ENCODE measurements at regions not wholly inside any gene's neighbourhood (a gene's known extent, or its start where the extent isn't known, plus 50 kb on each side); places are given as distances from the start of the nearest gene placed in this dataset.

DNA sequence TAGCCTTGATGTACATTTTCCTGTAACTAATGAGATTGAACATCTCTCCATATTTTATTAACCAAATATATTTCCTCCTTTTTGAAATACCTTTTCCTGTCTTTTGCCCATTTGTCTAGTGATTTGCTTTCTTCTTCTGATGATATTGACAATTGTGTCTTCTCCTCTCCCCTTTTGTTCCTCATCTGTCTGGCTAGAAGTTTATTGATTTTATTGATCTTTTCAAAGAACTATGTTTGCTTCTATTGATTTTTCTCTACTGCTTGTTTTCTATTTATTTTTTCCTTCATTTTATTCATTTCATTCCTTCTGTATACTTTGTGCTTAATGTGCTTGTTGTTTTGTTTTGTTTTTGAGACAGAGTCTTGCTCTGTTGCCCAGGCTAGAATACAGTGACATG, 181.4 kb upstream of the SMIM23 start:
- no peak for DNase-seq

DNA sequence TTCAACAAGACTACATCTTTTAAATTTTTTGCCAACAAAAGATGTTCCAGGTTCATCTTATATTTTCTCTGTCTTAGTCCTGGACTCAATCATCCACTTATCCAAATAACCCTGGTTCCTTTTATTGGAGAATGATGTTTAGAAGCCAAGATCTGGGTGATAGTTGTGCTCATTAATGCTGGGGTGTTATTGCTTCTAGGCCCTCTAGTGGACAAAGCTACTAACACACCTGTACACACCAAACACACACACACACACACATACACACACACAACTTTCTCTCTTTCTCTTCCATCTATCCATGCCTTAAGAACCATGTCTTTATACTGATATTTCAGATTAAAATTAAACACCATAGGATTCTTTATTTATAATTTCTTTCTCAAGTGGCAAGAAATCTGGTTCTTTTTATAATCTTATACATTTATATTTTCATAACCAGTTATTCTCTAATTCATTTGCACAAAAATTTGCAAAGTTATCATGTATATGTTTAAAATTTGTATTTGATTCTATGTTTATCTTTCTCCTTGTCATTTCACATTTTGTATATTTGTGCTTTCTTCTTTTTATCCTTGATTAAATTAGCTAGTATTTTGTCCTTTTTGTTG, 179.1 kb upstream of the SMIM23 start:
- DNase-seq: peak; percentile 11 to 21

DNA sequence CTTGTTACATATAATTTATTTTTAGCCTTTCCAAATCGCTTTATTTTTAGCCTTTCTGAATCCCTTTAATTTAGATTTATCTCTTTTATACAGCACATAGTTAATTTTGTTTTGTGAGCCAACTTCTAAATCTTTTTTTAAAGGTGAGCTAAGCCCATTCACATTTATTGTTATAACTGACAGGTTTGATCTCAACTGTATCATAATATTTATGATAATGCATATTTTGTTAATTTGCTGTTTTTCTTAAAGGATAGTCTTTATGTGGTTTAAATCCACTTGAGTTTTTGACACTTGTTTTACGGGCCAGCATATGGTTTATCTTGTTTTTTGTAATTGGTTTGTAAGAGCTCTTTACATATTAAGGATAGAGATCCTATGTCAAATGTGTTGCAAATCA, 177.8 kb upstream of the SMIM23 start:
- no peak for DNase-seq

DNA sequence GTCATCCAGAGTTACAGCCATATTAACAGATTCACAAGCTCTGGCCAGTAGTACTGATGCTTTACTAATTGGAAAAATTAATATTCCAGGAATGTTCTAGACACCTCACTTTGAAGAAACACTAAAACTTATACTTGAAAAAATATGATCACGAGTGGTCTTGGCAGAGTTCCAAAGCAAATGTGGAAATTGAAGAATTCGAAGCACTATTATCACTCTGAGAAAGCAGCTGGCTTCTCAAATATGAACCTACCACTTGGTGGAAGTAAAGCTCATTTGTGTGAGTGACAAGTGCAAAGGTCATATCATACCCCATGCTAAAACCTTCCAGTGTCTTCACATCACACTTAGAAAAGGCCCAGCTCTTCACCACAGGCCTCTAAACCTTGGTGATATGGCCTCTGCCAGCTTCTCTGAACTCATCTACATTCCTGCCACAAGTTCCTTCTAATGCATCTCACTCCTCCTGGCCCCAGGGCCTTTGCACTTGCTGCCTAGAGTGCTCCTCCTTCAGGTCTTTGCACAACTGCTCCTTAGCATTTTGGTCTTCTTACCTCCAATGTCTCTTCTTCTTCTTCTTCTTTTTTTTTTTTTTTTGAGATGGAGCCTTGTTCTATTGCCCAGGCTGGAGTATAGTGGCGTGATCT, 175.7 kb upstream of the SMIM23 start:
- DNase-seq: no peak

DNA sequence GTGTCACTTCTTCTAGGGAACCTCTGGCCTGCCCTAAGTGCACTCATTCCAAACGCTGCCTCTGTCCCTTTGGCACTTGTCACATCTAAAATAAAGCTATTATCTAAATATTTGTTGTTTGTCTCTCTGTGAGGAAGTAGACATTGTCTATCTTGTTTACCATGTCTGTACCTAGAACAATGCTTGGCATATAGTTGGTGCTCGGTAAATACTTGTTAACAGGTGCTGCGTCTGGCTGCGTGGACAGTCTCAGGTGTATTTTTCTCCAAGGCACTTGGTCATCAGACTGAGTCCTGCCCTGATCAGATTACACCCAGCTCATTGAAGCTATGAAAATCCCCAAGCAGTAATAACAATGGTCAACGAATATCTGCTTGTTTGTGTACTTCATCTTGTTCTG, 174.9 kb upstream of the SMIM23 start:
- DNase-seq: no peak

DNA sequence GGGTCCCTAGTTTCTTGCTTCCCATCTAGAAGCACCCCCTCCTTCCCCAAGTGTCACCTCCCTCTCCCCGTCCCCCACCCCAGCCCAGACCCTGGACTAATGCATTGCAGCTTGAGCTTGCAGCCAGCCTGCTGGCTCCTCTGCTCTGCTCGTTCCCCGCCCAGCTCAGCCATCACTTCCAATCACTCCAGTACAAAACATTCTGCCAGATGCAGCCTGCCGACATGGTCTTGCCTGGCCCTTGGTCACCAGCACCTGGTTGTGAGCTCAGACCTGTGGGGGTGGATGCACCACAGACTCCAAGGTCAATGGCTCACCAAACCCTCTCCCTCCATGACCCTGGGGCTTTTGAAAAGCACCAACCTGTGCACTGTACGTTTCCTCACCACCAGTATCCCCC, 172.9 kb upstream of the SMIM23 start:
- DNase-seq: no peak

DNA sequence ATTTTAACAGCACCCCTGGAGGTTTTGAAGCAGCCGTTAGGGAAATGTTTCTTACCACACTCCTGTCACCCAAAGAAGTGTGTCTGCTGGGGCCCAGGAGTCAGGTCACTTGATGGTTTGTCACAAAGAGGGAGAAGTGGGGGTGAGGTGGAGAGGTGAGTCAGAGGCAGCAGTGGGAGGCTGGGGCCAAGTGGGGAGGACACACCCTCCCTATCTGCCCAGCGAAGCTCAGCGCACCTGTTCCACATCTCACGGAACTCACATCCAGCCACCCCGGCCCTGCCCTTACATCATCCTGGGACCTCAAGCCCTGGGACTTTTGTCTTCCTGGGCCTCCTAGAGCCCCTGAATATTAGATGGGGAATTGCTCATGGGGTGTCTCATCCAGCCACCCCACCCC, 171.1 kb upstream of the SMIM23 start:
- DNase-seq: peak in 1 of 2 donors; percentile 18

DNA sequence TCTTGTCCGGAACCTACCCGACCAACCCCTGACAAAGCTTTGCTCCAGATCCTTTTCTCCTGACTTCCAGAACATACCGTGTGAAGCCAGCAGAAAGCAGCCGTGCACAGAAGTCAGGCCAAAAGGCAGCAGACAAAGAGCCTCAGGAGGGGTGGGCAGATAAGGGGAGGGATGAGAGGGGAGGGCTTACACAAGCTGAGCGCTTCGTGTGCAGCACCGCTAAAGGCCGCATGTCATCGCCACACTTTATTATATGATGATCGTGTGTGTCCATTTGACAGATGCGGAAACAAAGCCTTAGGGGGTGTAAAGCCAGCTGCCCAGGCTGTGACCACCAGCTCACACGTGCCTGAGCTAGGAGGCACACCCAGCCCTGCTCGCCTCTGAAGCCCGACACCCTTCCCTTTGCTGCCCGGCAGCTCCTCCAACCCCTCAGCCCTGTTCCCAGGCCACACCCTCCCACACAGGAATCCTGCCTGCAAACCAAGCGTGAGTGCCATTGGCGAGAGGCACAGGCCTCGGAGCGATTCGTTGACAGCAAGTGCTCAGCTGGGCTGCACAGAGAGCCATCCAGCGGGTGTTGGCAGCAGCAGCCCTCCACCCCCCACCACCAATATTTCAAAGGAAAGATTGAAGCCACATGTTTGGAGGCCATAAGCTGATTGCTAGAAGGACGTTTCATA, 170.5 kb upstream of the SMIM23 start:
- no peak for DNase-seq

DNA sequence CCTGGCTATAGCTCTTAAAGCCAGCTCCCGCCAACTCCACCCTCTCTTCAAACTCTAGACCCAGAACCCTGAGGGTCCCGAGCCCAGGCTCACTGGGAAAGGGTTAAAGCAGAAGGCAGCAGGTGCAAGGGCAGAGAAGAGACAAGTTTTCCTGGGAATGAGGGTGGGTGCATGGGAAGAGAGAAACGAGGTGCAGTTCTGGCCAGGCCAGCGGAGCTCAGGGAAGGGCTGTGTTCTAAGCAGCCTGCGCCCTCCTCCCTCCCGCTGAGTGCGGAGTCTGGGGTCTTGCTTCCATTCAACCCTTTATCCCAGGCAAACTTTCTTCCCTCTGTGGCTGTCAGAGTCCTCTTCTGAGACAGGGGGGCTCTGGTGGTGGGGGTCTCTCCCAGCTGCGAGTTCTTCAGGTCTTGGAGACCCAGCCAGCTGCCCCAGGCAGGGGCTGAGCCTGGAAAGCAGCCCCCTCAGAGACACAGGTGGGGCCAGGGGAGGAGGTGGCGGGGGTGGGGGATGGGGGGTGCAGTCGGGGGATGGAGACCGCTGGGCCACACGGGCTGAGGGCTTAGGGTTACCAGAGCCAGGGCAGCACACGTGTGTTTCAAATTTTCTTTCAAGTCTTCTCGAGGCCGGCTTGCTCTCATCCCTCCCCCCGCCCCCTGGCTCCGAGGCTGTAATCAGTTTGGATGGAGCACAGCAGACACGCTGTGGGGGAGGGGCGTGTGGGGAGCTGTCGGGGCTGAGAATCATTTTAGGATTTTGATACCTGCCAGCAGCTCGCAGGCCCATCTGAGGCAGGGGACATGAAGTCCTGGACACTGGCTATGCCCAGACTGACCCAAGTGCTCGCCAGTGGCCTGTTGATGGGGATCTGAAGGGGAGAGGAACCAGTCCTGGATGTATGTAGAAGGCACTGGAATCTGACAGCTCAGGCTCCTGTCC, 169.6 kb upstream of the SMIM23 start:
- DNase-seq: no peak

DNA sequence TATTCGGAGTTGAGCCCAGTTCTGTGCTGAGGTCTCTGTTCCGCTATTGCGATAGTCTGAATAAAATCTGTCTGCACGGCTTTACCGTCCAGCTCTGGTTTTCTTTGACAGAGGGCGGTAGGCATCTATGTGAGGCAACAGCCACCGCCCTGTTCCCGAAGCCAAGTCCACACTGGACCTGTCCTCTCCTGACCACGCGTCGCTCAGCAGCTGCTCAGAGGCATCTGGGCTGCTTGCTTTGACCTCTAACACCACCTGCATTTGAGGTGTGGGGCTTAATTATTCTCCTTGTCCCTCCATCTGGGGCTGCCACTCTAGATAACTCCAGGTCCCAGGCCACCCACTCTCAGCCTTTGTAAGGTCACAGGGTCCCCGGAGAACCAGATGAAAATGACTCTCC, 168.4 kb upstream of the SMIM23 start:
- no peak for DNase-seq

DNA sequence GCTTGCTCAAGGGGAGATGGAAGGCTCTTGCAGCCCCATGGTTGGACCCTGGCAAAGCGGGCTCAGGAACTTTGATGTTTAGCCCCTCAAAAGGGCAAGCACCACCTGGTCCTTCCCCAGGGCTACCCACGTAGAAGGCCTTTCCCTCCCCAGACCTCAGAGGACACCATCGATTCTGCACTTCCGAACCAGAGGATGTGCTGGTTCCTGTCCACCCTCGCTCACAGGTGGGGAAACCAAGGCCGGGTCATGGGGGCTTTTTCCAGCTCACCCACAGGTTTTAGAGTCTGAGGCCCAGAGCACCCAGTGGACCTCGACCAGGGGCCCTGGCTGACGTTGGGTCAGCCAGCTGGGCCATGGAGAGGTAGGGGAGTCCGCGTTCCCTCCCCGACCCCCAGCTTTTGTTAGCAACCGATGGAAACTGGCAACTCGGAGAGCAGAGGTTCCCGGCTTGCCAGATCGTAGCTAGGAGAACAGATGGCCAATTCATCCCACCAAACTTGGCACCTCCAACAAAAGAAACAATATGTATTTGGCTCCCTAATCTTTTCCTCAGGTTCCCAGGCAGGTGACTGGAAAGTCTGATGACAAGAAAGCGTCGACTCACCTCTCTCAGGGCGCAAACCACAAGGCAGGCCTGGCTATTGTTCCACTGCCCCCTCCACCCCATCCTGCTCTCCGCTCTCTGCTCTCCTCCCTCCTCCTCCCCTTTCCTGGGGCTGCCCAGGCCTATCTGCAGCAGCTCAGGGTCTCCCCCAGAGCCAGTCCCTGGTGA, 167.6 kb upstream of the SMIM23 start:
- no peak for DNase-seq

DNA sequence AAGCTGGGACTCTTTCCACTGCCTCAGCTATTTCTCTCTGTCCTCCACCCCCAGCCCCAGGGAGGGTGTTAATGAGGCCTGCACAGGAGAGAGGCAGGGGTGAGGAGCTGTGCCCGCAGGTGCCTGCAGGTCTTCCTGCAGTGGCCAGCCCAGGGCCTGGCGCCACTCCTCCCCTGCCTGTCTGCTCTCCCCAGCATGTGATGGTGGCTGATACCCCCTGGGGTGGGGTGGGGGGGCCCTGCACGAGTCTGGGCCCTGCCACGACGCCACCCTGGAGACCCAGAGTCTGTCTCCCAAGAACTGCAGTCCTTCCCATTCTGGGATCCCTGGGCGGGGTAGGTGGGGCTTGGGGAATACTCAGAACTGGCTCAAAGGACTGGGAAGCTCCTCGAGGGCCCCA, 166.4 kb upstream of the SMIM23 start:
- no peak for DNase-seq

DNA sequence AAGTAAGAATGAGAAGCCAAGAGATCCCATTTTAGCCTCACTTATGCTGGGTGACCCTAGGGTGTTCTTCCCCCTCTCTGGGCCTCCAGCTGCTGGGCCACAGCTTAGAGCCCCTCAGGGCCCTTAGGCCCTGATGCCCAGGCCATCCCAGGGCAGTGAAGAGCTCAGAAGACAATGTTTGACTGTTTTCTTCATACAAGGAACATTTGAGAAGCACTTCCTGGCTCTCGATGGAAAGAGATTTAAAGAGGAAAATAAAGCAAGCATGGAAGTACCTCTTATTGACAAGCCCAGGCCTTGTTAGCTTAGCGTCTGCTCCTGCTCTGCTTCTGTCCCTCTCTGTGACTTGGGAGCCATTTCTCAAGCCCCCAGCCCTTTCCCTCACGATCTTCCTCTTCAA, 165.9 kb upstream of the SMIM23 start:
- DNase-seq: no peak

DNA sequence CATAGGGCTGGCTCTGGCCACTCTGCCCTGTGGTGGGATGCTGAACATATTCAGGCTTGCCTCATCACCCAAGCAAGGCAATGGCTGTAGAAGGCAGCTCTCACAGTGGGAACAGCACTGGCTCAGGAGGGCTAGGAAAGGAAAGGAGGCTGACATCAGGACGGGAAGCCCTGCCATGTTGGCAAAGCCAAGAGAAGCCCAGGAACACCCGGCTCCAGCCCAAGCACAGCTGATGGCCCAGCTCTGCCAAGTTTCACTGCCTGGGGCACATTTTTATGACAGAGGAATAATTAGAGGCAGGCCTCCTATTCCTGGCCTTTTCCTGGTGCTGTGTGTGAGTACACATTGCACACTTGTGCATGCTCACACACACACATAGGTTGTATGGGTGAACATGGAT, 163.6 kb upstream of the SMIM23 start:
- no peak for DNase-seq

DNA sequence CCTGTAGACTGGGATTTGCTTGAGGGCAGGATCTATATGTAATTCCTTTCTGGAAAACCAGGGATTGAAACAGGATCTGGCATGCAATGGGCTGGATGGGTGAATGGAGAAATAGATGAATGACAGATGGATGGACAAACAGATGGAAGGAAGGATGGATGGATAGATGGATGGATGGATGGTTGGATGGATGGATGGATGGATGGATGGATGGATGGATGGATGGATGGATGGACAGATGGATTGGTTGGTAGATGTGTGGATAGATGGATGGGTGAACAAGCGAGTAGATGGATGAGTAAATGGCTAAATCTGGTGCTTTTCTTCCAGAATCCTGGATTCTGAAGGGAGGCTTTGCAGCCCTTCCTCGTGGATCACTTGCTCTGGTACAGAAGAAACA, 162.5 kb upstream of the SMIM23 start:
- DNase-seq: no peak

DNA sequence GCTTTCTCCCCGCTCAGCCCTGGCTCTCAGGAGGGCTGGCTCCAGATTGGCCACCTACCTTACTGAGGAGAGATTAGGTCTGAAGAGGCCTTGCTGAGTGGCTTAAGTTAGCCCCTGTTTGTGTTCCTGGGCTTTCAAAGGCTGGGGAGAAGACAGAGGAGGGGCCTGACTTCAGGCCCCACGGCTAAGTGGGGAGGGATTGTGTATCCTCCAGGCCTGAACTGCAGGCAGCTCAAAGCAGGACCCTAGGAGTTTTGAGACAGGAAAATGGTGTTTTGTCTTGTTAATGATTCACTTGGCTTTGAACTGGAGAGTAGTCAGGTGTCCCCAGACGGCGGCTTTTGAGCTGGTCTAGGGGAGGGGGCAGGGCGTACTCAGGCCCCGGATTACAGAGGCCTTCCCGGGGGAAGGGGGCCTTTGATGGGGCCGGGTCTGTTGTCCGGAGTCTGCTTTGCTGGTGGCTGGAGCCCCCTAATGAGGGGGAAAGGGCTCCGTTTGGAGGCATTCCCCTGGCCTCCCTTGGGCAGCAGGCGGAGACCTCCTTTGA, 162.0 kb upstream of the SMIM23 start:
- DNase-seq: no peak

DNA sequence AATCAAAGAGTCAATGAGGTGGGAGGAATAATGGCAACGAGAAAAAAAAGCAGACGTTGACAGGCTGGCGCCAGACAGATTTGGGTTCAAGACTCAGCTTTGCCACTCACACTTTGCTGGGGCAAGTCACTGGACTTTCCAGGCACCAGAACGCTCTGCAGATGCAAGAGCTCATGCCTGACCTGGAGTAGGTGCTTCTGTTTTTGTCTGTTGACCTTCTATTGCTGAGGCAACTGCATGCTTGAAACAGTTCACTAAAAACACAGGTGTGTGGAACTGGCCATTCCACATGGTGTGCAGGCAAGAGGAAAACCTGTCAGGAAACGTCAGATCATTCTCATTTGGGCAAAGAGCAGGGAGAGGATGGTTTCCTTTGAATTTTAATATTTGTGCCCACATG, 161.2 kb upstream of the SMIM23 start:
- no peak for DNase-seq

DNA sequence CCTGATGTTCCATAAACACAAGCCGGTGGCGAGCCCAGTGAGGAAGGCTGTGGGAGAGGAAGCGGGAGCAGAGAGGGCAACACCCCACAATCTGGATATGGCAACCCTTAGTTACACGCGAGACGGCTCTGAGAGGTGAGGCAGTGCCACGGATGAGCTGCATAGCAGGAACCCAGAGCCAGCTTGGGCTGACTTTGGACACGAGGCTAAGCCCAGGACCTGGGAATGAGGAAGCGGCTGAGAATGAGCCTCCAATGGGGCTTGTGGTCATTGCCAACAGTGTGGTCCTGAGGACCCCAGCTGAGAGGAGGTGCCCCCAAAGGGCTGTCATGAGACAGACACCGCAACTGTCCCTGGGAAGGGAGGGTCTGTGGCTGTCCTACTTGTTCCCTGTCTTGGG, 160.0 kb upstream of the SMIM23 start:
- DNase-seq: no peak

DNA sequence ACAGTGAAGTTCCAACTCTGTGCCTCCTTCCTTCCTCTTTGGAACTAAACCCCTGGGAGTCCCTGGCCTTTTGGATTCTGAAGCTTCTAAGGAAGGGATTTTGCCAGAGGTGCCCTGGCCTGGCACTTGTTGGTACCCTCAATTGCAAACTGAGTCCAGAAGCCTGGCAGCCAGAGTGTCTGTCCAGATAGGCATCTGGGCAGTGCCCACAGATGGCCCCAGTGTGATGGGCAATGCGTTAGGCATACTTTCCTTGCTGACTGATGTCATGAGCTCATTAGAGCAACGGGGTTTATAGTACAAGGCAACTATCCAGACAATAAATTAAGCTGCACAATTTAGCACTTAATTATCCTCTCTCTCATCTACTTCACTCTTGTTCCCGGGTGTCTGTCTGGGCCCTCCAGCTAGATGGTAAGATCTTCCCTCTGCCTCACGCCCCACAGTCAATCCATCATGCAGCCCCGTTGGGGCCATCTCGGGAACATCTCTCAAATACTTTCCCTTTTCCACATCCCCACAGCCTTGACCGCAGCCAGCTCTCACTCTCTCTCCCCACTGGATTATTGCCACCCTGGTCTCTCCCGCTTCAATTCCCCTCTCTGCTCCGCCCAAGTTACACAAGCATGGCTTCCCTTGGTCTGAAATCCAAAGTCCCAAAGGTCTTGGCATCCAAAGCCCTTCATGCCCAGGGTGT, 157.5 kb upstream of the SMIM23 start:
- no peak for DNase-seq

DNA sequence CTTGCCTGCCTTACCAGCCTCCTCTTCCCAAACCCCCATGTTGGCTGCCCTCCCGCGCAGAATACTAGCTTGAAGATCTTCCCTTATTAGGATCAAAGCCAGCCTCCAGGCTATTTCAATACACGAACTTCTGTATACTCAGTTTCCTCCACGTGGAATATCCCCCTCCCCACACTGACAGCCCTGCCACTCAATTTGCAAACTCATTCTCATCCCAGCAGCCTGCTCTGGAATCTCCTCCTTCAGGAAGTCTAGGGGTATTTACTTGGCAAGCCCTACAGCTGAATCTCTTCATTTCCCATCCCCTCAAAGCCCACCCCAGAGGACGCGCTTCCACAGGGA, 157.0 kb upstream of the SMIM23 start:
- DNase-seq: no peak

DNA sequence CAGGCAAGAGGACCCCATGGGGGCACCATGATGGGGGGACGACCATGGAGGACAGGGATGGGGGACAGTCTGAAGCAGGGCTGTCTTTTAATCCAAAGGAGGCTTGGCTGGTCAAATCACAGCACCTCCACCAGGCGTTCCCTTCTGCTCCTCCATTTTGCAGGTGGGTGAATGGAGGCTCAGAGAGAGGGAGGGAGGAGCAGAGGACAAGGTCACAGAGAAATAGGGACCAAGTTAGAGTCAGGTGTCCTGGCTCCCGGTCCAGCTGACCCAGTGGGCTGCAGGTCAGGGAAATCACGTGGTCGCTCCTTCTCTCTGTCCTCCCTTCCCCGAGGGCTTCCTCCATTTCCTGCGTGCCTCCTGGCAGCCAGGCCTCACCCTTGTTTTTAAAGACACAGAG, 156.4 kb upstream of the SMIM23 start:
- no peak for DNase-seq

Data from inflammatory macrophage (primary cell).